Stomach (tissue), 8 donors: ENCODE measurements at regions not wholly inside any gene's neighbourhood (a gene's known extent, or its start where the extent isn't known, plus 50 kb on each side); places are given as distances from the start of the nearest gene placed in this dataset.

Experiments used
- DNase-seq, 2 donors: peaks; one replicate each; pipeline versions ENCODE4 v3.0.0 to v3.0.0-alpha.2; 2013 to 2019
- H3K27ac ChIP-seq, 5 donors: fragments of 200-600 bp in 4 of 5; sonication (generic) in 4 of 5; one replicate each; pipeline ENCODE4 v1.5.1; 2013 to 2019; ENCODE audit warnings: mild to moderate bottlenecking in 1 of 5, moderate library complexity in 1 of 5
- H3K27me3 ChIP-seq, 3 donors: fragments of 200-600 bp; sonication (generic); one replicate each; pipeline ENCODE4 v1.5.1; 2017 to 2019; ENCODE audit warnings: mixed run types in 1 of 3
- H3K36me3 ChIP-seq, 4 donors: fragments of 200-600 bp; sonication (generic); 1 replicate in 3 of 4; 2 replicates in 1 of 4; pipeline ENCODE4 v1.5.1; 2016 to 2019
- H3K4me1 ChIP-seq, 4 donors: fragments of 200-600 bp; sonication (generic); one replicate each; pipeline ENCODE4 v1.5.1; 2016 to 2019
- H3K4me3 ChIP-seq, 4 donors: fragments of 200-600 bp; sonication (generic) in 3 of 4; one replicate each; pipeline ENCODE4 v1.5.1; 2016 to 2019; ENCODE audit warnings: mild to moderate bottlenecking in 1 of 4
- H3K9me3 ChIP-seq, 4 donors: fragments of 200-600 bp; sonication (generic); one replicate each; pipeline ENCODE4 v1.5.1; 2016 to 2019
- EP300 ChIP-seq: sonication (generic); formaldehyde crosslinking; IDR thresholded peaks from one replicate; pipeline ENCODE4 v1.6.1; 2017; ENCODE audit warnings: antibody characterized with exemption
- POLR2A ChIP-seq, 4 donors: fragments of 450-650 bp; IDR thresholded peaks; one replicate each; pipeline ENCODE4 v1.6.1; 2016; ENCODE audit warnings: antibody characterized with exemption in 4 of 4, control low read depth in 2 of 4, mild to moderate bottlenecking in 1 of 4, moderate library complexity in 1 of 4
- POLR2AphosphoS5 ChIP-seq, 3 donors: sonication (generic); formaldehyde crosslinking; IDR thresholded peaks; one replicate each; pipeline ENCODE4 v1.6.1; 2016; ENCODE audit warnings: antibody characterized with exemption in 3 of 3
- WGBS, 5 donors: extraction: QIAGEN DNeasy Blood & Tissue Kit in 3 of 5; methylation state at CpG; one replicate each; pipeline versions ENCODE4 v1.1.5 to v1.1.7; 2013 to 2018; 5-methylcytosine and 5-hydroxymethylcytosine counted together
- intact Hi-C: fragments of 100-400 bp; cut with DNase I; formaldehyde crosslinking; loops from one replicate; pipeline ENCODE4 v1.15.1; 2023; ENCODE audit warnings: low total_unique reads
- TF ChIP-seq, protein P1 (sequence below), 7 experiments: fragments of 450-650 bp in 4 of 7; fragments of 200-600 bp in 3 of 7; sonication (generic) in 3 of 7; IDR thresholded peaks; one replicate each; pipeline ENCODE4 v1.5.1; 2016 to 2019; ENCODE audit warnings: antibody characterized with exemption in 7 of 7, control low read depth in 2 of 7, mild to moderate bottlenecking in 1 of 7
- donor health status: healthy with polysubstance abuse.
- donor health status: Bipolar disorder and iron deficiency.
- donor health status: healthy.

DNA sequence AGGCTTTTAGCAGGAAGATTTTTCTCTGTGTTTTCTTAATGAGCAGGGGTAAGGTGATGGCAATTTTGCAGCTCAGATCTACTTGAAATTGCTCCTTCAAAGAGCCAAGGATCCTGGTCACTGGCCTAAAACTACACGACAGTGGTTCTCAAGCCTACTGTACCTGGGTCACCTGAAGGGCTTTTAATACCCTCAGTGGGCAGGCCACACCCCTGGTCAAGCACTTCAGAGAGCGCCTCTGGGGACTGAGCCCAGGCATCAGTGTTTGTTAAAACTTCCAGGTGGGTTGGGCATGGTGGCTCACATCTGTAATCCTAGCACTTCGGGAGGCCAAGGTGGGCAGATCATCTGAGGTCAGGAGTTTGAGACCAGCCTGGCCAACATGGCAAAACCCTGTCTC is 158.4 kb downstream of the FAM43A start:
- no peaks in the 10 kb centered on the region for H3K9me3 ChIP-seq
- 71 to 93% (median 78%) methylated on average over 3 of the region's 3 CpGs for WGBS, 5 donors
- intact Hi-C loops, result no loop called here
- TF ChIP-seq EP300, result no peak
- TF ChIP-seq POLR2AphosphoS5 (IDR thresholded peaks at IDR 0.05), result no peak
- TF ChIP-seq, protein P1, sequence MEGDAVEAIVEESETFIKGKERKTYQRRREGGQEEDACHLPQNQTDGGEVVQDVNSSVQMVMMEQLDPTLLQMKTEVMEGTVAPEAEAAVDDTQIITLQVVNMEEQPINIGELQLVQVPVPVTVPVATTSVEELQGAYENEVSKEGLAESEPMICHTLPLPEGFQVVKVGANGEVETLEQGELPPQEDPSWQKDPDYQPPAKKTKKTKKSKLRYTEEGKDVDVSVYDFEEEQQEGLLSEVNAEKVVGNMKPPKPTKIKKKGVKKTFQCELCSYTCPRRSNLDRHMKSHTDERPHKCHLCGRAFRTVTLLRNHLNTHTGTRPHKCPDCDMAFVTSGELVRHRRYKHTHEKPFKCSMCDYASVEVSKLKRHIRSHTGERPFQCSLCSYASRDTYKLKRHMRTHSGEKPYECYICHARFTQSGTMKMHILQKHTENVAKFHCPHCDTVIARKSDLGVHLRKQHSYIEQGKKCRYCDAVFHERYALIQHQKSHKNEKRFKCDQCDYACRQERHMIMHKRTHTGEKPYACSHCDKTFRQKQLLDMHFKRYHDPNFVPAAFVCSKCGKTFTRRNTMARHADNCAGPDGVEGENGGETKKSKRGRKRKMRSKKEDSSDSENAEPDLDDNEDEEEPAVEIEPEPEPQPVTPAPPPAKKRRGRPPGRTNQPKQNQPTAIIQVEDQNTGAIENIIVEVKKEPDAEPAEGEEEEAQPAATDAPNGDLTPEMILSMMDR (IDR thresholded peaks at IDR 0.05), result no peak
- TF ChIP-seq POLR2A (IDR thresholded peaks at IDR 0.05), result no peak
- DNase-seq, result no peak
- no peak overlapping the region for H3K27ac ChIP-seq
- no peaks in the 10 kb centered on the region for H3K27me3 ChIP-seq
- no peaks in the 10 kb centered on the region for H3K4me1 ChIP-seq
- H3K36me3 ChIP-seq, result no peaks in the 10 kb centered on the region
- no peak overlapping the region for H3K4me3 ChIP-seq

DNA sequence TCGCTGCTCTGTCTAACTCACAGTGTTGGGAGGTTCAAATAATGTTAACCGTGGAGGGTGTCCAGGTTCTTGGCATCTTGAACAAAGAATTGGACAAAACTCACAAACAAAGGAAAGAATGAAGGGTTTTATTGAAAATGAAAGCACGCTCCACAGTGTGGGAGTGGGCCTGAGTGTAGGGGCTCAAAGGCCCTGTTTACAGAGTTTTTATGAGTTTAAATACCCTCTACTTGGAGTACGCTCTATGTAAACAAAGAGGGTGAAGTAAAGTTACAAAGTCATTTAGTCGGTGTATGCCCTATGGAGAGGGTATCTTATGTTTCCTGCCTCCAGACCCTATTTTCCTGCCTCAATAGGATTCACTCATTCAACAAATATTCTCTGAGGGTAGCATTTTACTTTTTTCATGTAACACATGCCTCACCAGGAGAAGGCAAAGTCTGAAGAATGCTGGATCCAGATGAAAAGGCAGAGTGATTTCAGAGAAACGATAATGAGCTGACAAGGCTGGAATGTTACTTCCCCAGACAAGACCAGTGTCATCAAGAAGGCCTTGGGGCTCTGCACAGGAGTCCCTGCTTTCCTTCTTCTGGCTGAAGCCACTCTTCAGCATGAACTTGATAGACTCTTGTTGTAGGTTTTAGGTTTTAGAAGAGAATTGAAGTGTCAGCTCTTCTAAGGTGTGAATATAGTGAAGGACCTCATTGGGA is 163.6 kb downstream of the FAM43A start:
- intact Hi-C loops, result no loop called here
- Histone ChIP-seq H3K9me3 (no peaks in the 10 kb centered on the region), H3K36me3 (no peaks in the 10 kb centered on the region), H3K4me3 (no peak overlapping the region), H3K27ac (no peak overlapping the region), H3K27me3 (no peaks in the 10 kb centered on the region), H3K4me1 (peaks cover 0 to under 1% (median 0%) of the 10 kb centered on the region in 4 donors)
- no peak for DNase-seq
- TF ChIP-seq POLR2AphosphoS5 (IDR thresholded peaks at IDR 0.05) (no peak), POLR2A (IDR thresholded peaks at IDR 0.05) (no peak), EP300 (no peak)
- TF ChIP-seq, protein P1 (IDR thresholded peaks at IDR 0.05), result no peak
- WGBS, 5 donors, result 45 to 92% (median 87%) methylated on average over 6 of the region's 6 CpGs

DNA sequence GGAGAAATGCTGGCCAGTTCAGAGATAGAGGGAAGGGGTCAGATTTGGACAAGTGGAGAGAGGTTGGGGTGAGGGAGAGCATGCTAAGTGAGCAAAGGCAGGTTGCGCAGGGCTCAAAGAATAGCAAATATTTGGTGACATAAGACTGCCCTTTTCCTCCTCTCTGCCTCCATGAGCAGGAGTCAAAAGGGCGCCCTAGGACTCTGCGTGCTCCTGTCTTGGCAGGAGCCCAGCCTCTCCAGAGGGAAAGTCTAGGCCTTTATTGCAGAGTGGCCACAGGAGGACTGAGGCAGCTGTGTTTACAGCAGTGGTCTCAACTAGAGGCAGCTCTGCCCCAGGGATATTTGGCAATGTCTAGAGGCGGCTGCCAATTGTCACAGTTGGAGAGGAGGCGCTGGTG is 165.6 kb downstream of the FAM43A start:
- Histone ChIP-seq H3K9me3 (no peaks in the 10 kb centered on the region), H3K27ac (no peak overlapping the region), H3K4me1 (peaks cover 0 to 12% (median 2%) of the 10 kb centered on the region in 4 donors), H3K36me3 (no peaks in the 10 kb centered on the region), H3K4me3 (no peak overlapping the region), H3K27me3 (no peaks in the 10 kb centered on the region)
- no peak for TF ChIP-seq POLR2AphosphoS5 (IDR thresholded peaks at IDR 0.05)
- no peak for TF ChIP-seq EP300
- TF ChIP-seq POLR2A (IDR thresholded peaks at IDR 0.05), result no peak
- TF ChIP-seq, protein P1 (IDR thresholded peaks at IDR 0.05), result no peak
- intact Hi-C loops, result no loop called here
- DNase-seq, result no peak
- WGBS, 5 donors, result 43 to 76% (median 73%) methylated on average over 3 to 5 of the region's 5 CpGs

DNA sequence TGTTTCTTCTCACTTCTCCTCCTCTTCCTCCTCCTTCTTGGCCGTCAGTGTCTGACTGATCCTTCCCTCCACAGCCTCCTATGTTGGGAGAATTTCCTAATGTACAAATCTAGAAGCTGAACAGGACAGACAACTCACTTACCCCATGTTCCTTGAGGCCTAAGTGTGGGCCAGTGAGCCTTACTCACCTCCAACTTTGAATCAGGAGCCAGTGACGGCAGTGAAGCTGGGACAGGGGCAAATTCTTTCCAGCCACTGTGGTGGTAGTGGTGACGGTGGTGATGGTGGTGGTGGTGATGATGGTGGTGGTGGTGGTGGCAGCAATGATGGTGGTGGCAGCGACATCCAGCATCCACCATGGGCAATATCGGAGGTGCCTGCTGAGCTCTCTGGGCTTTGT is 166.3 kb downstream of the FAM43A start:
- WGBS, 5 donors, result 90 to 96% (median 95%) methylated on average over 5 of the region's 5 CpGs
- H3K36me3 ChIP-seq, result no peaks in the 10 kb centered on the region
- H3K4me1 ChIP-seq, result peaks cover 0 to 12% (median 2%) of the 10 kb centered on the region in 4 donors
- TF ChIP-seq POLR2AphosphoS5 (IDR thresholded peaks at IDR 0.05), result no peak
- TF ChIP-seq, protein P1 (IDR thresholded peaks at IDR 0.05), result no peak
- no peak for TF ChIP-seq POLR2A (IDR thresholded peaks at IDR 0.05)
- no peak for TF ChIP-seq EP300
- no peak overlapping the region for H3K27ac ChIP-seq
- intact Hi-C loops, result no loop called here
- H3K9me3 ChIP-seq, result no peaks in the 10 kb centered on the region
- DNase-seq, result no peak
- no peak overlapping the region for H3K4me3 ChIP-seq
- H3K27me3 ChIP-seq, result no peaks in the 10 kb centered on the region
